Right lobe of liver (tissue), 4 donors: ENCODE measurements at regions not wholly inside any gene's neighbourhood (a gene's known extent, or its start where the extent isn't known, plus 50 kb on each side); places are given as distances from the start of the nearest gene placed in this dataset.
"Not testable (repeated sequence)": the region's sequence is repeated elsewhere in the genome, so short reads cannot be mapped to it uniquely, and the experiment has no call there.

Experiments
- POLR2A ChIP-seq: fragments of 450-650 bp; IDR thresholded peaks from one replicate; pipeline ENCODE4 v1.6.1; 2017; ENCODE audit warnings: antibody characterized with exemption, mild to moderate bottlenecking
- TF ChIP-seq, protein P1 (sequence below), 4 donors: fragments of 200-600 bp in 3 of 4; fragments of 450-650 bp in 1 of 4; IDR thresholded peaks; one replicate each; pipeline versions ENCODE4 v1.5.1 to v1.8.0; 2016 to 2022; ENCODE audit warnings: antibody characterized with exemption in 4 of 4, mild to moderate bottlenecking in 2 of 4
- donor health status: DM: no; HTN: no; CAD: no.
- donor health status: DM: no; HTN: no; CAD: no.
- donor health status: DM: no; HTN: yes; CAD: no.

DNA sequence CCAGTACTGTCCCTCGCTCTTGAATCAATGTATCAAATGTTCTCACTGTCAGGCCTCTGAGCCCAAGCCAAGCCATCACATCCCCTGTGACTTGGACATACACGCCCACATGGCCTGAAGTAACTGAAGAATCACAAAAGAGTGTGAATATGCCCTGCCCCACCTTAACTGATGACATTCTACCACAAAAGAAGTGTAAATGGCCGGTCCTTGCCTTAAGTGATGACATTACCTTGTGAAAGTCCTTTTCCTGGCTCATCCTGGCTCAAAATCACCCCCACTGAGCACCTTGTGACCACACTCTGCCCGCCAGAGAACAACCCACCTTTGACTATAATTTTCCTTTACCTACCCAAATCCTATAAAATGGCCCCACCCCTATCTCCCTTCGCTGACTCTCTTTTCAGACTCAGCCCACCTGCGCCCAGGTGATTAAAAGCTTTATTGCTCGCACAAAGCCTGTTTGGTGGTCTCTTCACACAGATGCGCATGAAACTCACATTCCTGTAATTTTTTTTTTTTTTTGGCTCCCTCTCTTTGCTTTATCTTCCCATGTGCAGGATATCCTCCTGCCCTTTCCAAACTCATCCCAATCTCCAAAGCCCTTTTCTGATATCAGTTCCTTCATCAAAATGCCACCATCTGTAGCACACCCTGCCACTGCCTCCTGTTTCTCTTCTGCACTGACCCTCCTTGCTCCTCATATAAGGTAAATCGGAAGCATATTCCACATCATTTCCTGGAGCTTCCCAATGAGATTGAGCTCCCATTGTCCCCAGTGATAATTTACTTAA, 255.7 kb upstream of the SPTLC3 start:
- TF ChIP-seq, protein P1, sequence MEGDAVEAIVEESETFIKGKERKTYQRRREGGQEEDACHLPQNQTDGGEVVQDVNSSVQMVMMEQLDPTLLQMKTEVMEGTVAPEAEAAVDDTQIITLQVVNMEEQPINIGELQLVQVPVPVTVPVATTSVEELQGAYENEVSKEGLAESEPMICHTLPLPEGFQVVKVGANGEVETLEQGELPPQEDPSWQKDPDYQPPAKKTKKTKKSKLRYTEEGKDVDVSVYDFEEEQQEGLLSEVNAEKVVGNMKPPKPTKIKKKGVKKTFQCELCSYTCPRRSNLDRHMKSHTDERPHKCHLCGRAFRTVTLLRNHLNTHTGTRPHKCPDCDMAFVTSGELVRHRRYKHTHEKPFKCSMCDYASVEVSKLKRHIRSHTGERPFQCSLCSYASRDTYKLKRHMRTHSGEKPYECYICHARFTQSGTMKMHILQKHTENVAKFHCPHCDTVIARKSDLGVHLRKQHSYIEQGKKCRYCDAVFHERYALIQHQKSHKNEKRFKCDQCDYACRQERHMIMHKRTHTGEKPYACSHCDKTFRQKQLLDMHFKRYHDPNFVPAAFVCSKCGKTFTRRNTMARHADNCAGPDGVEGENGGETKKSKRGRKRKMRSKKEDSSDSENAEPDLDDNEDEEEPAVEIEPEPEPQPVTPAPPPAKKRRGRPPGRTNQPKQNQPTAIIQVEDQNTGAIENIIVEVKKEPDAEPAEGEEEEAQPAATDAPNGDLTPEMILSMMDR (IDR thresholded peaks at IDR 0.05), result not testable (repeated sequence)
- not testable (repeated sequence) for TF ChIP-seq POLR2A
